CD14-positive monocyte (primary cell): ENCODE measurements at regions not wholly inside any gene's neighbourhood (a gene's known extent, or its start where the extent isn't known, plus 50 kb on each side); places are given as distances from the start of the nearest gene placed in this dataset.

ENCODE experiments used
- DNase-seq, 3 donors: peaks; one replicate each; pipeline ENCODE4 v3.0.0-alpha.2; 2011 to 2022
- H2AFZ ChIP-seq: 2 replicates; pipeline ENCODE4 v1.6.0; 2012; ENCODE audit warnings: mild to moderate bottlenecking, low read depth, low read length, inconsistent platforms; ENCODE audit not compliant: insufficient read depth, poor library complexity, severe bottlenecking
- H3K27ac ChIP-seq, 2 donors: 1 replicate in 1 of 2; 2 replicates in 1 of 2; pipeline ENCODE4 v1.5.1; 2012 to 2013; ENCODE audit warnings: low read length in 2 of 2, control low read depth in 1 of 2, inconsistent platforms in 1 of 2, low read depth in 1 of 2, mild to moderate bottlenecking in 1 of 2
- H3K27me3 ChIP-seq, 2 donors: one replicate each; pipeline versions ENCODE4 v1.6.0 to v1.6.1; 2011 to 2013; ENCODE audit warnings: low read length in 2 of 2; ENCODE audit not compliant: control insufficient read depth in 2 of 2, insufficient read depth in 2 of 2
- H3K36me3 ChIP-seq, 2 donors: replicated peaks in 1 of 2; 1 replicate in 1 of 2; 2 replicates in 1 of 2; pipeline versions ENCODE4 v1.5.1 to v1.6.1; 2012 to 2013; ENCODE audit warnings: low read length in 2 of 2, control low read depth in 1 of 2, inconsistent platforms in 1 of 2, mild to moderate bottlenecking in 1 of 2; ENCODE audit not compliant: insufficient read depth in 2 of 2, control insufficient read depth in 1 of 2
- H3K4me1 ChIP-seq, 2 donors: 1 replicate in 1 of 2; 2 replicates in 1 of 2; pipeline versions ENCODE4 v1.5.1 to v1.6.1; 2012 to 2013; ENCODE audit warnings: low read length in 2 of 2, control low read depth in 1 of 2, inconsistent platforms in 1 of 2, mild to moderate bottlenecking in 1 of 2, moderate library complexity in 1 of 2; ENCODE audit not compliant: insufficient read depth in 2 of 2, control insufficient read depth in 1 of 2
- H3K4me2 ChIP-seq: replicated peaks from 2 replicates; pipeline ENCODE3; 2012; ENCODE audit warnings: low read length, moderate library complexity, mild to moderate bottlenecking; ENCODE audit not compliant: poor library complexity, severe bottlenecking; ENCODE audit errors: extremely low read depth
- H3K4me3 ChIP-seq, 3 experiments: fragments of 200-600 bp in 1 of 3; sonication (generic) in 1 of 3; replicated peaks in 1 of 3; 1 replicate in 2 of 3; 2 replicates in 1 of 3; pipeline ENCODE4 v1.5.1; 2011 to 2013; ENCODE audit warnings: low read length in 3 of 3, mild to moderate bottlenecking in 3 of 3, control low read depth in 2 of 3, low read depth in 2 of 3, inconsistent platforms in 1 of 3, moderate library complexity in 1 of 3
- H3K79me2 ChIP-seq: 2 replicates; pipeline ENCODE4 v1.6.0; 2012; ENCODE audit warnings: mild to moderate bottlenecking, control low read depth, inconsistent platforms, low read length, moderate library complexity; ENCODE audit not compliant: insufficient read depth
- H3K9ac ChIP-seq: 2 replicates; pipeline ENCODE4 v1.6.0; 2017; ENCODE audit warnings: low read length, mild to moderate bottlenecking; ENCODE audit not compliant: insufficient read depth, poor library complexity, severe bottlenecking
- H3K9me3 ChIP-seq, 2 donors: replicated peaks in 1 of 2; 1 replicate in 1 of 2; 2 replicates in 1 of 2; pipeline versions ENCODE4 v1.5.1 to v1.6.1; 2012 to 2013; ENCODE audit warnings: low read length in 2 of 2, control low read depth in 1 of 2; ENCODE audit not compliant: control insufficient read depth in 1 of 2, insufficient read depth in 1 of 2
- H4K20me1 ChIP-seq: 2 replicates; pipeline ENCODE4 v1.6.0; 2012; ENCODE audit warnings: mild to moderate bottlenecking, low read length, control low read depth, moderate library complexity; ENCODE audit not compliant: insufficient read depth
- H3K27ac Mint-ChIP-seq, 7 donors: one replicate each; pipeline ENCODE4 v1.8.0; 2020; ENCODE audit warnings: mild to moderate bottlenecking in 7 of 7, mixed read lengths in 7 of 7, moderate library complexity in 6 of 7, inconsistent platforms in 2 of 7
- H3K27me3 Mint-ChIP-seq, 3 donors: one replicate each; pipeline ENCODE4 v1.8.0; 2021 to 2022; ENCODE audit warnings: low read depth in 3 of 3, mild to moderate bottlenecking in 3 of 3, mixed read lengths in 3 of 3, moderate library complexity in 3 of 3, inconsistent platforms in 1 of 3
- H3K36me3 Mint-ChIP-seq, 2 donors: one replicate each; pipeline ENCODE4 v1.8.0; 2020; ENCODE audit warnings: mixed read lengths in 2 of 2, inconsistent platforms in 1 of 2, mild to moderate bottlenecking in 1 of 2
- H3K4me1 Mint-ChIP-seq: one replicate; pipeline ENCODE4 v1.8.0; 2020; ENCODE audit warnings: mild to moderate bottlenecking, mixed read lengths
- H3K4me3 Mint-ChIP-seq, 2 donors: one replicate each; pipeline ENCODE4 v1.8.0; 2020; ENCODE audit warnings: mild to moderate bottlenecking in 2 of 2, mixed read lengths in 2 of 2, moderate library complexity in 1 of 2
- H3K9me3 Mint-ChIP-seq, 7 donors: one replicate each; pipeline ENCODE4 v1.8.0; 2020 to 2022; ENCODE audit warnings: mixed read lengths in 7 of 7, mild to moderate bottlenecking in 6 of 7, moderate library complexity in 6 of 7, inconsistent platforms in 2 of 7
- WGBS: methylation state at CpG from one replicate; pipeline ENCODE4 v1.1.5; 2013; ENCODE audit warnings: missing lambda C conversion rate; ENCODE audit not compliant: insufficient coverage; 5-methylcytosine and 5-hydroxymethylcytosine counted together
- intact Hi-C, 2 donors: fragments of 100-400 bp; cut with micrococcal nuclease; formaldehyde crosslinking; loops; one replicate each; pipeline versions ENCODE4 v1.15.0 to v1.15.1; 2023
- TF ChIP-seq, protein P1 (sequence below): fragments of 200-600 bp; IDR thresholded peaks from one replicate; pipeline ENCODE4 v1.8.0; 2022; ENCODE audit warnings: antibody characterized with exemption, mild to moderate bottlenecking

DNA sequence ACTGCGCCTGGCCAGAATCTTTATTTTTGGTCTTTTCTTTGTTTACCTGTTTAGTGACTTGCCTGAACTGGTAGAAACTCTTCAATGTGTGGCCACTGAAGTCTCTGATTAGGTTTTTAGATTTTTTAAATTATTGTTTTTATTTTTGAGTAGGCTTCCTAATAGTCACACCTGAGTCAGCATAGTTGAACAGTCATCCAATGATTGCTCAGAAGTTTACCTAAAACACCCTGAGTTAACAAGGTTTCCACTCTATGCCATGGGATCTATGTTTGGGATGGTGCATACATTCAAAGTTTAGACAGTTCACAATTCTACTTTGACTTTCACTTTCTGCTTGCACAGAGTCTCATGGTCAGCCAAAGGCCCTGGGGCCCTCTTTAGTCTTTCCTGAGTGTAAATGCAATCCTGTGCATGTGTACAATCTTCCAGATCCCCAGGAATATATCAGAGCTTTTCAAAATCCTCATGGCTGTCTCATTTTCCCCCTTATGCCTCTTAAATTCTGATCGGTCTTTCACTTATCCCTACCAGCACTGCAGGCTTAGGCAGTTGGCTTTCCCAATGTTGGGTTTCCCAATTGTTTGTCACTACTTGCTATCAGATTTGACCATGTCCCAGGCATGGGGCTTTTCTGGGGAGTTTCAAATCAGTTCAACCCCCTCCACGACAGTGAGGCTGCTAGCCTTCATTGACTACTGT is 114.4 kb upstream of the RAB3GAP2 start:
- H3K9ac ChIP-seq: no peak overlapping the region
- no peaks in the 10 kb centered on the region for H3K4me1 ChIP-seq
- H3K36me3 ChIP-seq: no peaks in the 10 kb centered on the region
- TF ChIP-seq, protein P1, sequence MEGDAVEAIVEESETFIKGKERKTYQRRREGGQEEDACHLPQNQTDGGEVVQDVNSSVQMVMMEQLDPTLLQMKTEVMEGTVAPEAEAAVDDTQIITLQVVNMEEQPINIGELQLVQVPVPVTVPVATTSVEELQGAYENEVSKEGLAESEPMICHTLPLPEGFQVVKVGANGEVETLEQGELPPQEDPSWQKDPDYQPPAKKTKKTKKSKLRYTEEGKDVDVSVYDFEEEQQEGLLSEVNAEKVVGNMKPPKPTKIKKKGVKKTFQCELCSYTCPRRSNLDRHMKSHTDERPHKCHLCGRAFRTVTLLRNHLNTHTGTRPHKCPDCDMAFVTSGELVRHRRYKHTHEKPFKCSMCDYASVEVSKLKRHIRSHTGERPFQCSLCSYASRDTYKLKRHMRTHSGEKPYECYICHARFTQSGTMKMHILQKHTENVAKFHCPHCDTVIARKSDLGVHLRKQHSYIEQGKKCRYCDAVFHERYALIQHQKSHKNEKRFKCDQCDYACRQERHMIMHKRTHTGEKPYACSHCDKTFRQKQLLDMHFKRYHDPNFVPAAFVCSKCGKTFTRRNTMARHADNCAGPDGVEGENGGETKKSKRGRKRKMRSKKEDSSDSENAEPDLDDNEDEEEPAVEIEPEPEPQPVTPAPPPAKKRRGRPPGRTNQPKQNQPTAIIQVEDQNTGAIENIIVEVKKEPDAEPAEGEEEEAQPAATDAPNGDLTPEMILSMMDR: no peak
- H3K27ac ChIP-seq: no peak overlapping the region
- H3K27ac Mint-ChIP-seq: no peak overlapping the region
- no peaks in the 10 kb centered on the region for H3K27me3 ChIP-seq
- no peaks in the 10 kb centered on the region for H3K36me3 Mint-ChIP-seq
- H3K79me2 ChIP-seq: no peaks in the 10 kb centered on the region
- no peak overlapping the region for H3K4me2 ChIP-seq
- no peaks in the 10 kb centered on the region for H3K9me3 ChIP-seq
- intact Hi-C loops: no loop called here
- H3K4me3 Mint-ChIP-seq: no peak overlapping the region
- H2AFZ ChIP-seq: no peak overlapping the region
- peaks cover 1 to 2% (median 2%) of the 10 kb centered on the region in 3 donors for H3K27me3 Mint-ChIP-seq
- H4K20me1 ChIP-seq: no peaks in the 10 kb centered on the region
- H3K9me3 Mint-ChIP-seq: peaks cover 0 to 8% (median 3%) of the 10 kb centered on the region in 7 donors
- 88% methylated on average over 1 of the region's 3 CpGs for WGBS
- H3K4me1 Mint-ChIP-seq: no peaks in the 10 kb centered on the region
- no peak overlapping the region for H3K4me3 ChIP-seq
- DNase-seq: no peak

DNA sequence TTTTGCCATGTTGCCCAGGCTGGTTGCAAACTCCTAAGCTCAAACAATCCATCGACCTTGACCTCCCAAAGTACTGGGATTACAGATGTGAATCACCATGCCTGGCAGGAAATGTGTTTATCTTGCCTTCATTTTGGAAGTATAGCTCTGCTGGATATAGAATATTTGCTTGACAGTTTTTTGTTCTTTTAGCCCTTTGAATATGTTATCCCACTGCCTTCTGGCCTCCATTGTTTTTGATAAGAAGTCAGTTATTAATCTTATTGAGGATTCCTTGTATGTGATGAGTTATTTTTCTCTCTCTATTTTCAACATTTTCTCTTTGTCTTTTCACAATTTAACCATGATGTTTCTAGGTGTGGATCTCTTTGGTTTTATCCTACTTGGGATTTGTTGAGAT is 112.9 kb upstream of the RAB3GAP2 start:
- Histone ChIP-seq H3K4me2 (no peak overlapping the region), H3K27me3 (no peaks in the 10 kb centered on the region), H3K9ac (no peak overlapping the region), H3K36me3 (no peaks in the 10 kb centered on the region), H3K9me3 (peaks cover 0 to under 1% of the 10 kb centered on the region in 2 donors), H3K4me3 (no peak overlapping the region), H3K27ac (no peak overlapping the region), H3K4me1 (no peaks in the 10 kb centered on the region), H3K79me2 (no peaks in the 10 kb centered on the region), H4K20me1 (no peaks in the 10 kb centered on the region), H2AFZ (no peak overlapping the region)
- DNase-seq: no peak
- Mint-ChIP-seq H3K9me3 (peaks cover 0 to 8% (median 5%) of the 10 kb centered on the region in 7 donors), H3K27me3 (peaks cover 1 to 2% (median 2%) of the 10 kb centered on the region in 3 donors), H3K36me3 (no peaks in the 10 kb centered on the region), H3K4me1 (no peaks in the 10 kb centered on the region), H3K27ac (peak overlapping the region in 1 of 7 donors; percentile 7), H3K4me3 (no peak overlapping the region)
- WGBS: no CpG with 5 or more reads among the region's 1 CpG
- TF ChIP-seq, protein P1: no peak
- intact Hi-C loops: no loop called here
